Breast epithelium (tissue), 4 donors: ENCODE measurements at regions not wholly inside any gene's neighbourhood (a gene's known extent, or its start where the extent isn't known, plus 50 kb on each side); places are given as distances from the start of the nearest gene placed in this dataset.

ENCODE experiments used
- DNase-seq, 2 donors: peaks; one replicate each; pipeline ENCODE4 v3.0.0-alpha.2; 2019; ENCODE audit warnings: low spot score in 2 of 2
- H3K27ac ChIP-seq, 2 donors: fragments of 200-600 bp; sonication (generic) in 1 of 2; one replicate each; pipeline ENCODE4 v1.5.1; 2016 to 2019; ENCODE audit warnings: mild to moderate bottlenecking in 1 of 2
- H3K27me3 ChIP-seq, 2 donors: fragments of 200-600 bp; sonication (generic) in 1 of 2; one replicate each; pipeline versions ENCODE4 v1.5.1 to v1.6.0; 2017 to 2019; ENCODE audit warnings: control low read depth in 1 of 2, mild to moderate bottlenecking in 1 of 2
- H3K36me3 ChIP-seq: fragments of 200-600 bp; one replicate; pipeline ENCODE4 v1.5.1; 2019
- H3K4me1 ChIP-seq, 2 donors: fragments of 200-600 bp; sonication (generic); one replicate each; pipeline ENCODE4 v1.5.1; 2016 to 2019; ENCODE audit warnings: control low read depth in 1 of 2
- H3K4me3 ChIP-seq, 3 donors: fragments of 200-600 bp; sonication (generic); 1 replicate in 2 of 3; 2 replicates in 1 of 3; pipeline ENCODE4 v1.5.1; 2016 to 2019; ENCODE audit warnings: mild to moderate bottlenecking in 3 of 3, moderate library complexity in 2 of 3
- H3K9me3 ChIP-seq, 2 donors: fragments of 200-600 bp; sonication (generic) in 1 of 2; one replicate each; pipeline ENCODE4 v1.5.1; 2016 to 2019; ENCODE audit warnings: control low read depth in 1 of 2
- POLR2A ChIP-seq: fragments of 450-650 bp; IDR thresholded peaks from one replicate; pipeline ENCODE4 v1.6.1; 2016; ENCODE audit warnings: antibody characterized with exemption, mild to moderate bottlenecking, moderate library complexity
- POLR2AphosphoS5 ChIP-seq, 3 donors: sonication (generic); formaldehyde crosslinking; IDR thresholded peaks; one replicate each; pipeline ENCODE4 v1.6.1; 2017; ENCODE audit warnings: antibody characterized with exemption in 3 of 3
- intact Hi-C: fragments of 100-400 bp; cut with DNase I; formaldehyde crosslinking; loops from one replicate; pipeline ENCODE4 v1.15.1; 2023; ENCODE audit warnings: low total_unique reads
- TF ChIP-seq, protein P1 (sequence below), 3 donors: fragments of 450-650 bp; IDR thresholded peaks; one replicate each; pipeline ENCODE4 v1.5.1; 2016 to 2017; ENCODE audit warnings: antibody characterized with exemption in 3 of 3, mild to moderate bottlenecking in 3 of 3, moderate library complexity in 3 of 3

DNA sequence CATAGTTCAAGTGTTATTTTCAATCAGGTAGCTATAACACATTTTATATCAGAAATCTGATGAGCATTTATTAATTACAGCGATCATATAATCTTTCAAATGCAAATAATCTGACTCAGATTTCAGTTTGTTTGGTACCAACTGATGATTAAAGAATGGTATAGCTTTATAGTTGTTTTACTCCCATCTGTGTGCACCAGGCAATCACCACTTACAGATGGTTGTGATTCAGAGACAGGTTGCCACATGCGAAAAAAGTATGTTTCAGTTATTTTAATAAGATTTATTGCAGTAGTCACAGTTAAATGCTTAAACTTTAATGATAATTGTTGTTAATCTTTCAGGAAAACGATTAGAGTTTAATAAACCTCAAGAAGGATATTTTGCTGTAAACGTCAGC lies 155.1 kb upstream of the ARRDC3 start:
- intact Hi-C loops: no loop called here
- Histone ChIP-seq H3K9me3 (no peaks in the 10 kb centered on the region), H3K36me3 (no peaks in the 10 kb centered on the region), H3K4me3 (no peak overlapping the region), H3K27ac (no peak overlapping the region), H3K4me1 (no peaks in the 10 kb centered on the region), H3K27me3 (no peaks in the 10 kb centered on the region)
- TF ChIP-seq POLR2AphosphoS5 (IDR thresholded peaks at IDR 0.05) (no peak), POLR2A (no peak)
- TF ChIP-seq, protein P1, sequence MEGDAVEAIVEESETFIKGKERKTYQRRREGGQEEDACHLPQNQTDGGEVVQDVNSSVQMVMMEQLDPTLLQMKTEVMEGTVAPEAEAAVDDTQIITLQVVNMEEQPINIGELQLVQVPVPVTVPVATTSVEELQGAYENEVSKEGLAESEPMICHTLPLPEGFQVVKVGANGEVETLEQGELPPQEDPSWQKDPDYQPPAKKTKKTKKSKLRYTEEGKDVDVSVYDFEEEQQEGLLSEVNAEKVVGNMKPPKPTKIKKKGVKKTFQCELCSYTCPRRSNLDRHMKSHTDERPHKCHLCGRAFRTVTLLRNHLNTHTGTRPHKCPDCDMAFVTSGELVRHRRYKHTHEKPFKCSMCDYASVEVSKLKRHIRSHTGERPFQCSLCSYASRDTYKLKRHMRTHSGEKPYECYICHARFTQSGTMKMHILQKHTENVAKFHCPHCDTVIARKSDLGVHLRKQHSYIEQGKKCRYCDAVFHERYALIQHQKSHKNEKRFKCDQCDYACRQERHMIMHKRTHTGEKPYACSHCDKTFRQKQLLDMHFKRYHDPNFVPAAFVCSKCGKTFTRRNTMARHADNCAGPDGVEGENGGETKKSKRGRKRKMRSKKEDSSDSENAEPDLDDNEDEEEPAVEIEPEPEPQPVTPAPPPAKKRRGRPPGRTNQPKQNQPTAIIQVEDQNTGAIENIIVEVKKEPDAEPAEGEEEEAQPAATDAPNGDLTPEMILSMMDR (IDR thresholded peaks at IDR 0.05): no peak
- no peak for DNase-seq

DNA sequence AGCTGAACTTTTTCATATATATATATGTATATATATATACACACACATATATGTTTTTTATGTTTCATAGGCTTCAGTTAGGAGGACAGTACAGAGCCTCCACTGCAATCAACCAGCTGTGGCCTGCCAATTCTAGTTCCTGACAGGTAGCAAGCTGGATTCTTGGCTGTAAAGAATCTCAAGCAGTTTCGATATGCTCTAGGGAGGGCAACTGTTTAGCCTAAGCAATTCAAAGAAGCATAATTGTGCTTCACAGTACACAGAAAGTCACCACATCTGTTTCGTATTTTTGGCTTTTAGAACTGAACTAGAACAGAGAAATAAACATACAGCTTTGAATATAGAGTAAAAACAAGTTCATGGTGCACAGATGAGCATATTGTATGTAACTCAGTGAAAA lies 152.4 kb upstream of the ARRDC3 start:
- intact Hi-C loops: no loop called here
- no peak for TF ChIP-seq POLR2A
- H3K36me3 ChIP-seq: no peaks in the 10 kb centered on the region

GRCh38 chr5:91534332-91534731 lies 151.2 kb upstream of the ARRDC3 start:
- DNase-seq: no peak
- no peaks in the 10 kb centered on the region for H3K9me3 ChIP-seq
- H3K4me3 ChIP-seq: no peak overlapping the region
- intact Hi-C loops: no loop called here
- H3K27ac ChIP-seq: no peak overlapping the region
- no peaks in the 10 kb centered on the region for H3K4me1 ChIP-seq
- H3K27me3 ChIP-seq: no peaks in the 10 kb centered on the region
- TF ChIP-seq POLR2AphosphoS5 (IDR thresholded peaks at IDR 0.05): no peak
- TF ChIP-seq, protein P1 (IDR thresholded peaks at IDR 0.05): no peak
- TF ChIP-seq POLR2A: no peak
- H3K36me3 ChIP-seq: no peaks in the 10 kb centered on the region

More for the DNA sequence above, 152.4 kb upstream of the ARRDC3 start:
- no peaks in the 10 kb centered on the region for H3K9me3 ChIP-seq
- H3K27me3 ChIP-seq: no peaks in the 10 kb centered on the region
- no peak overlapping the region for H3K27ac ChIP-seq
- DNase-seq: no peak
- no peak overlapping the region for H3K4me3 ChIP-seq
- no peaks in the 10 kb centered on the region for H3K4me1 ChIP-seq

GRCh38 chr5:91532779-91533178 lies 149.7 kb upstream of the ARRDC3 start:
- no peaks in the 10 kb centered on the region for H3K4me1 ChIP-seq

DNA sequence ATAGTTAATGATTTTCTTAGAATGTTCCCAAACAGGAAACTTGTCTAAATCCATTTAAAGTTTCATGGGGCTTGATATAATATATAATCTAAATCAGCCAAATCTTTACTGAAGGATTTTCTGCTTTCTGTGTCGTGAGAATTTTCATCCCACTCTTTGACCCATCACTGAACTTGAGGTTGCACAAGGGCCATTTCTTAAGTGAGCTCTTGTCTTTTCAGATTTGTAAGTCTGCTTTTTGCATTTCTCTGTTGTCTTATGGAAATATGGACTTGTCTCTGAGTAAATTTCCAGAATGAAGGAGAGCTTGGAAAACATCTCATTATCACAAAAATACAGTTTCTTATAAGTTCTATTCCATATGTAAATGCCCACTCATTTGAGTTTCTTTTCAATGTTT lies 149.2 kb upstream of the ARRDC3 start:
- TF ChIP-seq, protein P1 (IDR thresholded peaks at IDR 0.05): no peak
- TF ChIP-seq POLR2A (no peak), POLR2AphosphoS5 (IDR thresholded peaks at IDR 0.05) (no peak)
- no peaks in the 10 kb centered on the region for H3K36me3 ChIP-seq
- no peak for DNase-seq
- no peak overlapping the region for H3K27ac ChIP-seq
- intact Hi-C loops: no loop called here
- no peaks in the 10 kb centered on the region for H3K27me3 ChIP-seq
- H3K4me1 ChIP-seq: no peaks in the 10 kb centered on the region
- H3K4me3 ChIP-seq: no peak overlapping the region
- H3K9me3 ChIP-seq: no peaks in the 10 kb centered on the region

More at GRCh38 chr5:91532779-91533178, 149.7 kb upstream of the ARRDC3 start:
- H3K9me3 ChIP-seq: no peaks in the 10 kb centered on the region
- no peaks in the 10 kb centered on the region for H3K27me3 ChIP-seq
- H3K36me3 ChIP-seq: no peaks in the 10 kb centered on the region
- no peak overlapping the region for H3K4me3 ChIP-seq
- no peak overlapping the region for H3K27ac ChIP-seq
- intact Hi-C loops: no loop called here
- no peak for DNase-seq
- TF ChIP-seq POLR2A (no peak), POLR2AphosphoS5 (IDR thresholded peaks at IDR 0.05) (no peak)
- TF ChIP-seq, protein P1 (IDR thresholded peaks at IDR 0.05): no peak

GRCh38 chr5:91528831-91529230 lies 145.7 kb upstream of the ARRDC3 start:
- no peaks in the 10 kb centered on the region for H3K36me3 ChIP-seq
- no peak for DNase-seq
- TF ChIP-seq POLR2A (no peak), POLR2AphosphoS5 (IDR thresholded peaks at IDR 0.05) (no peak)
- TF ChIP-seq, protein P1 (IDR thresholded peaks at IDR 0.05): no peak
- H3K9me3 ChIP-seq: no peaks in the 10 kb centered on the region
- H3K27me3 ChIP-seq: no peaks in the 10 kb centered on the region
- no peak overlapping the region for H3K4me3 ChIP-seq
- no peaks in the 10 kb centered on the region for H3K4me1 ChIP-seq
- intact Hi-C loops: no loop called here
- H3K27ac ChIP-seq: no peak overlapping the region
